ENCODE measurements at regions not wholly inside any gene's neighbourhood (a gene's known extent, or its start where the extent isn't known, plus 50 kb on each side); places are given as distances from the start of the nearest gene placed in this dataset.

GRCh38 chr2:208999911-209000310 lies 423.9 kb upstream of the MAP2 start:
- ChIA-PET POLR2A (ENCODE audit: partially characterized antibody) (no interaction called here), CTCF (ENCODE audit: partially characterized antibody) (no interaction called here)
- no peak overlapping the region for H3K9ac ChIP-seq (replicated peaks in 1 of 4; ENCODE audit: extremely low read depth in 1 of 4, low read depth in 3 of 4, low read length in 3 of 4)
- FAIRE-seq (no peak), DNase-seq (ENCODE audit: low read depth in 1 of 2, low spot score in 2 of 2) (no peak)
- H3K4ac ChIP-seq (replicated peaks; ENCODE audit: insufficient read length, low read depth, low read length), result no peak overlapping the region
- WGBS, 2 experiments (ENCODE audit: extremely low coverage in 1 of 2, insufficient coverage in 1 of 2, insufficient read length in 1 of 2, insufficient replicate concordance in 2 of 2, low coverage in 1 of 2, low lambda C conversion rate in 2 of 2, missing lambda C conversion rate in 1 of 2), result 80% methylated on average over 2 of the region's 2 CpGs; no CpG with 5 or more reads in 1 of the 2 experiments
- no peak overlapping the region for H3K14ac ChIP-seq (ENCODE audit: insufficient read length)
- no peak overlapping the region for H4K91ac ChIP-seq (replicated peaks; ENCODE audit: insufficient read length, low read length)
- no peak overlapping the region for H4K5ac ChIP-seq (ENCODE audit: insufficient read length, low read depth, low read length)
- no peak overlapping the region for H2AK5ac ChIP-seq (ENCODE audit: low read depth, low read length)
- no peak overlapping the region for H3K18ac ChIP-seq (ENCODE audit: extremely low read depth, low read length)
- no peak for TF ChIP-seq EGR1 (IDR thresholded peaks at IDR 0.05; ENCODE audit: borderline replicate concordance, low read depth, low read length)
- no peak overlapping the region for H2BK120ac ChIP-seq (replicated peaks; ENCODE audit: low read depth, low read length)
- peaks cover 4 to 5% of the 10 kb centered on the region in 2 experiments; a peak in 1 of 4 replicates for H3K9me3 ChIP-seq (ENCODE audit: insufficient read depth in 2 of 2, low read depth in 1 of 2, low read length in 1 of 2)
- no peak overlapping the region for H2BK20ac ChIP-seq (ENCODE audit: low read length)
- H3K36me3 ChIP-seq (ENCODE audit: control insufficient read depth in 2 of 4, insufficient read depth in 4 of 4, low read length in 3 of 4), result no peaks in the 10 kb centered on the region
- H2AFZ ChIP-seq (ENCODE audit: low read length), result no peak overlapping the region
- H3K4me2 ChIP-seq (ENCODE audit: insufficient read depth in 1 of 2, low read depth in 2 of 2, low read length in 2 of 2), result no peak overlapping the region
- no peaks in the 10 kb centered on the region for H4K20me1 ChIP-seq (replicated peaks in 1 of 2; ENCODE audit: control insufficient read depth in 1 of 2, insufficient read depth in 2 of 2, low read length in 2 of 2)
- H3K27me3 ChIP-seq (replicated peaks in 1 of 4; ENCODE audit: control insufficient read depth in 3 of 4, extremely low read depth in 1 of 4, insufficient read depth in 3 of 4, low read length in 3 of 4), result no peaks in the 10 kb centered on the region
- H3K56ac ChIP-seq (replicated peaks; ENCODE audit: insufficient read length, low read depth, low read length), result no peak overlapping the region
- H2BK5ac ChIP-seq (ENCODE audit: low read depth, low read length), result no peak overlapping the region
- no peak overlapping the region for H4K8ac ChIP-seq (ENCODE audit: extremely low read depth, insufficient read depth, low read length)
- no peak overlapping the region for H2BK12ac ChIP-seq (ENCODE audit: low read depth, low read length)
- no peaks in the 10 kb centered on the region for H3K4me1 ChIP-seq (replicated peaks in 1 of 4; ENCODE audit: control insufficient read depth in 3 of 4, insufficient read depth in 4 of 4, low read length in 3 of 4)
- no peaks in the 10 kb centered on the region for H3K23me2 ChIP-seq (ENCODE audit: low read depth, low read length)
- no peak overlapping the region for H3K27ac ChIP-seq (ENCODE audit: low read depth, low read length)
- H2BK15ac ChIP-seq (ENCODE audit: low read length), result no peak overlapping the region
- H3K79me1 ChIP-seq (ENCODE audit: low read depth, low read length), result no peaks in the 10 kb centered on the region
- H3K79me2 ChIP-seq (ENCODE audit: control insufficient read depth in 1 of 2, insufficient read depth in 2 of 2, low read length in 2 of 2), result no peaks in the 10 kb centered on the region
- no peak overlapping the region for H3K23ac ChIP-seq (ENCODE audit: insufficient read length)
- H3K4me3 ChIP-seq (ENCODE audit: extremely low read depth in 1 of 4, insufficient read depth in 2 of 4, low read depth in 3 of 4, low read length in 4 of 4), result no peak overlapping the region
